ENCODE measurements at regions not wholly inside any gene's neighbourhood (a gene's known extent, or its start where the extent isn't known, plus 50 kb on each side); places are given as distances from the start of the nearest gene placed in this dataset.

DNA sequence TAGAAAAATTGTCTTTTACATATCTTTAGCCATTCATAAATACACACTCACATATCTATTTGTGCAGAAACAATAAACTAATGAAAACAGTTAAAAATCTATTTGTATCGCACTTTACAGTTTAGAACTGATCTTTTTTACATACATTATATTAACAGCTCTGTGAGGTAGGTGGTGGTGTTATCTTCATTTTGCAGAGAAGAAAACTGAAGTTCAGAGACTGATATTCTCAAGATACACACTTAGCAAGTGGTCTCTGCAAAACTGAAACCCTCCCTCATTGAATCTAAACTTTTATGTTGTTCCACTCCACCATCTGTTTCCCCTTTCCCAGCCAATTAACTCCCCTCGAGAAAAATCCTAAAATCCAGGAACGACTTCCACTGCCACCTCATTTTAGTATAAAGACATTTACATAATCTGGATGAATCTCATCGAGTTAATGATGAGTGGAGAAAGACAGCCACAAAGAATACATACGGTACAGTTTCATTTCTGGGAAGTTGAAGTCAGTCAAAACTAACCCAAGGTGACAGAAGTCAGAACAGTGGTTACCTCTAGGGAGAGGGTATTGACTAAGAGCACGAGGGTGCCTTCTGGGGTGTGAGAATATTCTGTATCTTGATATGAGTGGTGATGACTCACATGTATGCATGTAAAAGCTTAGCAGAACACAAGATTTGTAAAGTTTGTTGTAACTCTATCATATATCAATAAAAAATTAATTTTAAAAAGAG, 524.2 kb upstream of the TCF4 start (continued):
- TF ChIP-seq ZNF622 (IDR thresholded peaks at IDR 0.05) (no peak), SMARCA5 (IDR thresholded peaks at IDR 0.05) (no peak), GATAD2B (conservative IDR thresholded peaks at IDR 0.05; ENCODE audit: low read depth) (0 out of 2 replicates have a peak, but pooled peaks have one; percentile 39), TCF7 (IDR thresholded peaks at IDR 0.05; ENCODE audit: borderline replicate concordance) (peak; percentile 78), POLR2AphosphoS5 (IDR thresholded peaks at IDR 0.05; ENCODE audit: low read length) (no peak), LARP7 (IDR thresholded peaks at IDR 0.05) (no peak), ZNF274 (IDR thresholded peaks at IDR 0.05; ENCODE audit: insufficient read depth, insufficient read length) (no peak), TCF12 (IDR thresholded peaks at IDR 0.05; ENCODE audit: low read depth, low read length) (peak; percentile 56; the same call in 1 of the 2 replicates), CBX5 (IDR thresholded peaks at IDR 0.05; ENCODE audit: low read depth) (no peak), NFXL1 (IDR thresholded peaks at IDR 0.05; ENCODE audit: borderline replicate concordance) (no peak), TAF1 (IDR thresholded peaks at IDR 0.05; ENCODE audit: borderline replicate concordance, low read depth, low read length) (no peak), NFYB (IDR thresholded peaks at IDR 0.05; ENCODE audit: insufficient read depth, low read depth, low read length) (no peak), IKZF2 (IDR thresholded peaks at IDR 0.05) (peak; percentile 78 to 89)
- TF ChIP-seq, protein P1, sequence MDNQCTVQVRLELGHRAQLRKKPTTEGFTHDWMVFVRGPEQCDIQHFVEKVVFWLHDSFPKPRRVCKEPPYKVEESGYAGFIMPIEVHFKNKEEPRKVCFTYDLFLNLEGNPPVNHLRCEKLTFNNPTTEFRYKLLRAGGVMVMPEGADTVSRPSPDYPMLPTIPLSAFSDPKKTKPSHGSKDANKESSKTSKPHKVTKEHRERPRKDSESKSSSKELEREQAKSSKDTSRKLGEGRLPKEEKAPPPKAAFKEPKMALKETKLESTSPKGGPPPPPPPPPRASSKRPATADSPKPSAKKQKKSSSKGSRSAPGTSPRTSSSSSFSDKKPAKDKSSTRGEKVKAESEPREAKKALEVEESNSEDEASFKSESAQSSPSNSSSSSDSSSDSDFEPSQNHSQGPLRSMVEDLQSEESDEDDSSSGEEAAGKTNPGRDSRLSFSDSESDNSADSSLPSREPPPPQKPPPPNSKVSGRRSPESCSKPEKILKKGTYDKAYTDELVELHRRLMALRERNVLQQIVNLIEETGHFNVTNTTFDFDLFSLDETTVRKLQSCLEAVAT (IDR thresholded peaks at IDR 0.05), result no peak
- TF ChIP-seq, protein P2, sequence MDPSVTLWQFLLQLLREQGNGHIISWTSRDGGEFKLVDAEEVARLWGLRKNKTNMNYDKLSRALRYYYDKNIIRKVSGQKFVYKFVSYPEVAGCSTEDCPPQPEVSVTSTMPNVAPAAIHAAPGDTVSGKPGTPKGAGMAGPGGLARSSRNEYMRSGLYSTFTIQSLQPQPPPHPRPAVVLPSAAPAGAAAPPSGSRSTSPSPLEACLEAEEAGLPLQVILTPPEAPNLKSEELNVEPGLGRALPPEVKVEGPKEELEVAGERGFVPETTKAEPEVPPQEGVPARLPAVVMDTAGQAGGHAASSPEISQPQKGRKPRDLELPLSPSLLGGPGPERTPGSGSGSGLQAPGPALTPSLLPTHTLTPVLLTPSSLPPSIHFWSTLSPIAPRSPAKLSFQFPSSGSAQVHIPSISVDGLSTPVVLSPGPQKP (IDR thresholded peaks at IDR 0.05; ENCODE audit: low read depth, low read length), result no peak
- TF ChIP-seq, protein P3, sequence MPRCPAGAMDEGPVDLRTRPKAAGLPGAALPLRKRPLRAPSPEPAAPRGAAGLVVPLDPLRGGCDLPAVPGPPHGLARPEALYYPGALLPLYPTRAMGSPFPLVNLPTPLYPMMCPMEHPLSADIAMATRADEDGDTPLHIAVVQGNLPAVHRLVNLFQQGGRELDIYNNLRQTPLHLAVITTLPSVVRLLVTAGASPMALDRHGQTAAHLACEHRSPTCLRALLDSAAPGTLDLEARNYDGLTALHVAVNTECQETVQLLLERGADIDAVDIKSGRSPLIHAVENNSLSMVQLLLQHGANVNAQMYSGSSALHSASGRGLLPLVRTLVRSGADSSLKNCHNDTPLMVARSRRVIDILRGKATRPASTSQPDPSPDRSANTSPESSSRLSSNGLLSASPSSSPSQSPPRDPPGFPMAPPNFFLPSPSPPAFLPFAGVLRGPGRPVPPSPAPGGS (IDR thresholded peaks at IDR 0.05; ENCODE audit: borderline replicate concordance, insufficient read depth, low read depth, low read length, poor library complexity, severe bottlenecking), result peak; percentile 93
- TF ChIP-seq, protein P4, sequence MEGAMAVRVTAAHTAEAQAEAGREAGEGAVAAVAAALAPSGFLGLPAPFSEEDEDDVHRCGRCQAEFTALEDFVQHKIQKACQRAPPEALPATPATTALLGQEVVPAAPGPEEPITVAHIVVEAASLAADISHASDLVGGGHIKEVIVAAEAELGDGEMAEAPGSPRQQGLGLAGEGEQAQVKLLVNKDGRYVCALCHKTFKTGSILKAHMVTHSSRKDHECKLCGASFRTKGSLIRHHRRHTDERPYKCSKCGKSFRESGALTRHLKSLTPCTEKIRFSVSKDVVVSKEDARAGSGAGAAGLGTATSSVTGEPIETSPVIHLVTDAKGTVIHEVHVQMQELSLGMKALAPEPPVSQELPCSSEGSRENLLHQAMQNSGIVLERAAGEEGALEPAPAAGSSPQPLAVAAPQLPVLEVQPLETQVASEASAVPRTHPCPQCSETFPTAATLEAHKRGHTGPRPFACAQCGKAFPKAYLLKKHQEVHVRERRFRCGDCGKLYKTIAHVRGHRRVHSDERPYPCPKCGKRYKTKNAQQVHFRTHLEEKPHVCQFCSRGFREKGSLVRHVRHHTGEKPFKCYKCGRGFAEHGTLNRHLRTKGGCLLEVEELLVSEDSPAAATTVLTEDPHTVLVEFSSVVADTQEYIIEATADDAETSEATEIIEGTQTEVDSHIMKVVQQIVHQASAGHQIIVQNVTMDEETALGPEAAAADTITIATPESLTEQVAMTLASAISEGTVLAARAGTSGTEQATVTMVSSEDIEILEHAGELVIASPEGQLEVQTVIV (IDR thresholded peaks at IDR 0.05; ENCODE audit: borderline replicate concordance, partially characterized antibody), result no peak
- TF ChIP-seq, protein P5, sequence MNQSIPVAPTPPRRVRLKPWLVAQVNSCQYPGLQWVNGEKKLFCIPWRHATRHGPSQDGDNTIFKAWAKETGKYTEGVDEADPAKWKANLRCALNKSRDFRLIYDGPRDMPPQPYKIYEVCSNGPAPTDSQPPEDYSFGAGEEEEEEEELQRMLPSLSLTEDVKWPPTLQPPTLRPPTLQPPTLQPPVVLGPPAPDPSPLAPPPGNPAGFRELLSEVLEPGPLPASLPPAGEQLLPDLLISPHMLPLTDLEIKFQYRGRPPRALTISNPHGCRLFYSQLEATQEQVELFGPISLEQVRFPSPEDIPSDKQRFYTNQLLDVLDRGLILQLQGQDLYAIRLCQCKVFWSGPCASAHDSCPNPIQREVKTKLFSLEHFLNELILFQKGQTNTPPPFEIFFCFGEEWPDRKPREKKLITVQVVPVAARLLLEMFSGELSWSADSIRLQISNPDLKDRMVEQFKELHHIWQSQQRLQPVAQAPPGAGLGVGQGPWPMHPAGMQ (IDR thresholded peaks at IDR 0.05; ENCODE audit: borderline replicate concordance), result no peak
